CD8-positive, alpha-beta memory T cell (primary cell): ENCODE measurements at regions not wholly inside any gene's neighbourhood (a gene's known extent, or its start where the extent isn't known, plus 50 kb on each side); places are given as distances from the start of the nearest gene placed in this dataset.

ENCODE experiments used
- CTCF ChIA-PET: fragments of 350-600 bp; sonication (Branson Sonifier 250); formaldehyde crosslinking; loops from one replicate; lab custom pipeline; 2021; ENCODE audit warnings: antibody characterized with exemption; lab: Charles Lee
- POLR2A ChIA-PET: fragments of 350-600 bp; sonication (Branson Sonifier 250); formaldehyde crosslinking; loops from one replicate; lab custom pipeline; 2021; ENCODE audit warnings: antibody characterized with exemption; lab: Charles Lee
- DNase-seq, 5 donors: peaks; one replicate each; pipeline versions ENCODE4 v3.0.0 to v3.0.0-alpha.2; 2020 to 2022; ENCODE audit warnings: mixed read lengths in 1 of 5
- H3K27ac ChIP-seq: one replicate; pipeline ENCODE4 v1.7.0; 2013; ENCODE audit warnings: low read depth, mild to moderate bottlenecking, low read length, moderate library complexity
- H3K27me3 ChIP-seq: 2 replicates; pipeline ENCODE4 v1.7.0; 2013; ENCODE audit warnings: low read length, mild to moderate bottlenecking; ENCODE audit not compliant: insufficient read depth, poor library complexity, severe bottlenecking
- H3K36me3 ChIP-seq: 2 replicates; pipeline ENCODE4 v1.7.0; 2013; ENCODE audit warnings: mild to moderate bottlenecking, low read length, moderate library complexity; ENCODE audit not compliant: insufficient read depth
- H3K4me1 ChIP-seq: 2 replicates; pipeline ENCODE4 v1.7.0; 2013; ENCODE audit warnings: mild to moderate bottlenecking, low read length, moderate library complexity; ENCODE audit not compliant: insufficient read depth
- H3K4me3 ChIP-seq: 2 replicates; pipeline ENCODE4 v1.7.0; 2013; ENCODE audit warnings: mild to moderate bottlenecking, low read length
- H3K9me3 ChIP-seq: 2 replicates; pipeline ENCODE4 v1.7.0; 2013; ENCODE audit warnings: mild to moderate bottlenecking, low read length
- H3K27ac Mint-ChIP-seq, 8 donors: one replicate each; pipeline ENCODE4 v1.8.0; 2020 to 2021; ENCODE audit warnings: mixed read lengths in 8 of 8, mild to moderate bottlenecking in 6 of 8, inconsistent platforms in 3 of 8, moderate library complexity in 3 of 8
- H3K27me3 Mint-ChIP-seq, 2 donors: one replicate each; pipeline ENCODE4 v1.8.0; 2020 to 2021; ENCODE audit warnings: mixed read lengths in 2 of 2, mild to moderate bottlenecking in 1 of 2, moderate library complexity in 1 of 2
- H3K36me3 Mint-ChIP-seq, 3 donors: one replicate each; pipeline ENCODE4 v1.8.0; 2020 to 2021; ENCODE audit warnings: mixed read lengths in 3 of 3, inconsistent platforms in 1 of 3, mild to moderate bottlenecking in 1 of 3
- H3K4me1 Mint-ChIP-seq, 3 donors: one replicate each; pipeline ENCODE4 v1.8.0; 2020 to 2021; ENCODE audit warnings: mixed read lengths in 3 of 3, inconsistent platforms in 1 of 3, mild to moderate bottlenecking in 1 of 3
- H3K4me3 Mint-ChIP-seq, 7 donors: one replicate each; pipeline ENCODE4 v1.8.0; 2020 to 2021; ENCODE audit warnings: mixed read lengths in 7 of 7, mild to moderate bottlenecking in 6 of 7, moderate library complexity in 4 of 7, inconsistent platforms in 2 of 7
- H3K9me3 Mint-ChIP-seq, 5 donors: one replicate each; pipeline ENCODE4 v1.8.0; 2020 to 2022; ENCODE audit warnings: mixed read lengths in 5 of 5, mild to moderate bottlenecking in 3 of 5, moderate library complexity in 2 of 5, inconsistent platforms in 1 of 5

GRCh38 chr1:173128742-173129141, 78.0 kb upstream of the TNFSF18 start:
- Mint-ChIP-seq H3K4me3 (no peak overlapping the region), H3K36me3 (no peaks in the 10 kb centered on the region), H3K9me3 (peaks cover 0 to 3% (median 2%) of the 10 kb centered on the region in 5 donors), H3K27ac (no peak overlapping the region), H3K4me1 (no peaks in the 10 kb centered on the region), H3K27me3 (peaks cover 0 to 2% of the 10 kb centered on the region in 2 donors)
- no peaks in the 10 kb centered on the region for H3K27me3 ChIP-seq
- ChIA-PET CTCF (no interaction called here), POLR2A (no interaction called here)
- H3K4me1 ChIP-seq = no peaks in the 10 kb centered on the region
- H3K4me3 ChIP-seq = no peak overlapping the region
- no peaks in the 10 kb centered on the region for H3K36me3 ChIP-seq
- H3K9me3 ChIP-seq = no peaks in the 10 kb centered on the region
- H3K27ac ChIP-seq = no peak overlapping the region
- no peak for DNase-seq

GRCh38 chr1:173127369-173128307, 76.9 kb upstream of the TNFSF18 start:
- ChIA-PET POLR2A (no interaction called here), CTCF (no interaction called here)
- H3K27me3 ChIP-seq = no peaks in the 10 kb centered on the region
- H3K9me3 ChIP-seq = no peaks in the 10 kb centered on the region
- no peak overlapping the region for H3K27ac ChIP-seq
- peaks cover 0 to 2% of the 10 kb centered on the region in 2 donors for H3K27me3 Mint-ChIP-seq
- H3K4me3 Mint-ChIP-seq = peak overlapping the region in 1 of 7 donors; percentile 1
- H3K4me3 ChIP-seq = no peak overlapping the region
- H3K36me3 ChIP-seq = no peaks in the 10 kb centered on the region
- no peaks in the 10 kb centered on the region for H3K4me1 ChIP-seq
- no peak overlapping the region for H3K27ac Mint-ChIP-seq
- no peaks in the 10 kb centered on the region for H3K36me3 Mint-ChIP-seq
- H3K4me1 Mint-ChIP-seq = peaks cover 0 to 8% (median 0%) of the 10 kb centered on the region in 3 donors
- H3K9me3 Mint-ChIP-seq = peaks cover 0 to 3% (median 2%) of the 10 kb centered on the region in 5 donors
- DNase-seq = no peak

GRCh38 chr1:173126421-173126820, 75.7 kb upstream of the TNFSF18 start:
- no peaks in the 10 kb centered on the region for H3K36me3 ChIP-seq
- H3K36me3 Mint-ChIP-seq = no peaks in the 10 kb centered on the region
- no peak overlapping the region for H3K4me3 Mint-ChIP-seq
- POLR2A ChIA-PET = no interaction called here
- no peak for DNase-seq
- no peak overlapping the region for H3K27ac ChIP-seq
- no peaks in the 10 kb centered on the region for H3K4me1 ChIP-seq
- no peaks in the 10 kb centered on the region for H3K9me3 ChIP-seq
- peaks cover 0 to 2% (median 0%) of the 10 kb centered on the region in 5 donors for H3K9me3 Mint-ChIP-seq
- H3K27ac Mint-ChIP-seq = no peak overlapping the region
- peaks cover 0 to 2% of the 10 kb centered on the region in 2 donors for H3K27me3 Mint-ChIP-seq
- H3K4me1 Mint-ChIP-seq = peaks cover 0 to 11% (median 0%) of the 10 kb centered on the region in 3 donors
- no peaks in the 10 kb centered on the region for H3K27me3 ChIP-seq
- H3K4me3 ChIP-seq = no peak overlapping the region
- CTCF ChIA-PET = no interaction called here

GRCh38 chr1:173122958-173123852, 72.5 kb upstream of the TNFSF18 start:
- Mint-ChIP-seq H3K9me3 (no peaks in the 10 kb centered on the region), H3K27me3 (peaks cover 0 to 2% of the 10 kb centered on the region in 2 donors), H3K36me3 (no peaks in the 10 kb centered on the region), H3K27ac (no peak overlapping the region), H3K4me1 (peaks cover 0 to 11% (median 0%) of the 10 kb centered on the region in 3 donors), H3K4me3 (peak overlapping the region in 1 of 7 donors; percentile 17)
- no peaks in the 10 kb centered on the region for H3K9me3 ChIP-seq
- no peak overlapping the region for H3K4me3 ChIP-seq
- DNase-seq = no peak
- no peaks in the 10 kb centered on the region for H3K4me1 ChIP-seq
- CTCF ChIA-PET = interaction anchor here (1.3 kb wide), 1 partner anchor 96 kb away, joined by 3 read pairs; no protein-coding TSS in a partner anchor
- H3K27ac ChIP-seq = no peak overlapping the region
- no peaks in the 10 kb centered on the region for H3K36me3 ChIP-seq
- no peaks in the 10 kb centered on the region for H3K27me3 ChIP-seq
- POLR2A ChIA-PET = no interaction called here

GRCh38 chr1:173122344-173122935, 71.7 kb upstream of the TNFSF18 start:
- Mint-ChIP-seq H3K36me3 (no peaks in the 10 kb centered on the region), H3K27ac (no peak overlapping the region), H3K27me3 (peaks cover 0 to 2% of the 10 kb centered on the region in 2 donors), H3K9me3 (no peaks in the 10 kb centered on the region), H3K4me3 (no peak overlapping the region), H3K4me1 (peaks cover 0 to 11% (median 0%) of the 10 kb centered on the region in 3 donors)
- ChIA-PET CTCF (interaction anchor here (1.3 kb wide), 1 partner anchor 96 kb away, joined by 3 read pairs; no protein-coding TSS in a partner anchor), POLR2A (no interaction called here)
- Histone ChIP-seq H3K4me1 (no peaks in the 10 kb centered on the region), H3K9me3 (no peaks in the 10 kb centered on the region), H3K27me3 (no peaks in the 10 kb centered on the region), H3K27ac (no peak overlapping the region), H3K36me3 (no peaks in the 10 kb centered on the region), H3K4me3 (no peak overlapping the region)
- no peak for DNase-seq

- CTCF ChIA-PET = no interaction called here
- Histone ChIP-seq H3K4me3 (no peak overlapping the region), H3K36me3 (no peaks in the 10 kb centered on the region), H3K9me3 (no peaks in the 10 kb centered on the region), H3K4me1 (no peaks in the 10 kb centered on the region), H3K27me3 (no peaks in the 10 kb centered on the region), H3K27ac (no peak overlapping the region)
- Mint-ChIP-seq H3K9me3 (no peaks in the 10 kb centered on the region), H3K36me3 (no peaks in the 10 kb centered on the region), H3K4me3 (no peak overlapping the region), H3K4me1 (peaks cover 0 to 11% (median 0%) of the 10 kb centered on the region in 3 donors), H3K27ac (no peak overlapping the region), H3K27me3 (peaks cover 0 to 3% of the 10 kb centered on the region in 2 donors)
- POLR2A ChIA-PET = no interaction called here
- no peak for DNase-seq
Observed at GRCh38 chr1:173118404-173118803, 67.7 kb upstream of the TNFSF18 start.

- no peaks in the 10 kb centered on the region for H3K9me3 ChIP-seq
- ChIA-PET POLR2A (no interaction called here), CTCF (no interaction called here)
- H3K4me3 ChIP-seq = no peak overlapping the region
- Mint-ChIP-seq H3K27ac (no peak overlapping the region), H3K36me3 (no peaks in the 10 kb centered on the region), H3K4me1 (peaks cover 0 to 5% (median 0%) of the 10 kb centered on the region in 3 donors), H3K9me3 (no peaks in the 10 kb centered on the region), H3K27me3 (peaks cover 0 to 3% of the 10 kb centered on the region in 2 donors), H3K4me3 (no peak overlapping the region)
- H3K4me1 ChIP-seq = no peaks in the 10 kb centered on the region
- no peaks in the 10 kb centered on the region for H3K27me3 ChIP-seq
- no peak overlapping the region for H3K27ac ChIP-seq
- H3K36me3 ChIP-seq = no peaks in the 10 kb centered on the region
- no peak for DNase-seq
Observed at GRCh38 chr1:173117761-173118160, 67.0 kb upstream of the TNFSF18 start.
